ENCODE measurements at regions not wholly inside any gene's neighbourhood (a gene's known extent, or its start where the extent isn't known, plus 50 kb on each side); places are given as distances from the start of the nearest gene placed in this dataset.

GRCh38 chr10:62482581-62482980 is 108.4 kb downstream of the ZNF365 start:
- Histone ChIP-seq H3K27me3 (ENCODE audit: control insufficient read depth in 2 of 2, insufficient read depth in 2 of 2, low read length in 2 of 2) (no peaks in the 10 kb centered on the region), H3K36me3 (ENCODE audit: control insufficient read depth in 2 of 2, extremely low read depth in 1 of 2, insufficient read depth in 2 of 2, low read length in 2 of 2) (no peaks in the 10 kb centered on the region), H3K4me2 (ENCODE audit: insufficient read depth, low read length) (no peak overlapping the region), H2AFZ (ENCODE audit: low read depth, low read length) (no peak overlapping the region), H3K4me1 (ENCODE audit: control insufficient read depth, extremely low read depth, insufficient read depth, low read length) (no peaks in the 10 kb centered on the region), H3K9me3 (replicated peaks; ENCODE audit: control insufficient read depth, insufficient read depth, low read length) (no peaks in the 10 kb centered on the region), H3K4me3 (replicated peaks in 1 of 3; ENCODE audit: insufficient read depth in 1 of 3, low read depth in 1 of 3, low read length in 3 of 3) (no peak overlapping the region), H4K20me1 (replicated peaks; ENCODE audit: control insufficient read depth, extremely low read depth, insufficient read depth, low read length) (no peaks in the 10 kb centered on the region), H3K9ac (replicated peaks; ENCODE audit: extremely low read depth, insufficient read depth, low read length) (no peak overlapping the region), H3K79me2 (ENCODE audit: control insufficient read depth, insufficient read depth, low read length) (no peaks in the 10 kb centered on the region), H3K27ac (ENCODE audit: insufficient read depth, low read depth, low read length) (no peak overlapping the region), H3K9me1 (replicated peaks; ENCODE audit: control insufficient read depth, extremely low read depth, insufficient read depth, low read length) (no peaks in the 10 kb centered on the region)
- DNase-seq (ENCODE audit: low read depth, low spot score) (no peak), FAIRE-seq (no peak)
- dilution Hi-C loops (cut with MboI; ENCODE audit: extremely low pct_ligation_motif_present, low sequenced_read_pairs): no loop called here
- intact Hi-C loops (cut with micrococcal nuclease): no loop called here
- ChIA-PET POLR2A (no interaction called here), CTCF (no interaction called here)
- BruUV-seq (replicated peaks): no TSS peak
- TF ChIP-seq GATA2 (IDR thresholded peaks at IDR 0.05; ENCODE audit: insufficient read depth, insufficient read length, low read depth, low read length) (no peak), POLR2AphosphoS5 (IDR thresholded peaks at IDR 0.05; ENCODE audit: insufficient read depth, low read depth, low read length) (no peak), JUN (IDR thresholded peaks at IDR 0.05; ENCODE audit: borderline replicate concordance, insufficient read depth, insufficient read length, low read depth) (no peak), EZH2 (IDR thresholded peaks at IDR 0.05; ENCODE audit: borderline replicate concordance, low read depth, low read length, severe bottlenecking) (no peak), MYC (IDR thresholded peaks at IDR 0.05; ENCODE audit: low read depth, low read length) (no peak), CTCF (IDR thresholded peaks at IDR 0.05; ENCODE audit: extremely low read depth in 1 of 2, insufficient read depth in 1 of 2, low read depth in 1 of 2, low read length in 2 of 2) (no peak), MAX (IDR thresholded peaks at IDR 0.05; ENCODE audit: insufficient read depth, insufficient read length) (no peak), FOS (IDR thresholded peaks at IDR 0.05; ENCODE audit: borderline replicate concordance, insufficient read depth, low read length) (no peak), POLR2A (IDR thresholded peaks at IDR 0.05; ENCODE audit: low read depth, low read length) (no peak)
